Amniotic epithelial cell (primary cell): ENCODE measurements at regions not wholly inside any gene's neighbourhood (a gene's known extent, or its start where the extent isn't known, plus 50 kb on each side); places are given as distances from the start of the nearest gene placed in this dataset.
"Not testable (repeated sequence)": the region's sequence is repeated elsewhere in the genome, so short reads cannot be mapped to it uniquely, and the experiment has no call there.

Experiments used
- DNase-seq: peaks from one replicate; pipeline ENCODE4 v3.0.0-alpha.2; 2010; ENCODE audit warnings: low read depth

DNA sequence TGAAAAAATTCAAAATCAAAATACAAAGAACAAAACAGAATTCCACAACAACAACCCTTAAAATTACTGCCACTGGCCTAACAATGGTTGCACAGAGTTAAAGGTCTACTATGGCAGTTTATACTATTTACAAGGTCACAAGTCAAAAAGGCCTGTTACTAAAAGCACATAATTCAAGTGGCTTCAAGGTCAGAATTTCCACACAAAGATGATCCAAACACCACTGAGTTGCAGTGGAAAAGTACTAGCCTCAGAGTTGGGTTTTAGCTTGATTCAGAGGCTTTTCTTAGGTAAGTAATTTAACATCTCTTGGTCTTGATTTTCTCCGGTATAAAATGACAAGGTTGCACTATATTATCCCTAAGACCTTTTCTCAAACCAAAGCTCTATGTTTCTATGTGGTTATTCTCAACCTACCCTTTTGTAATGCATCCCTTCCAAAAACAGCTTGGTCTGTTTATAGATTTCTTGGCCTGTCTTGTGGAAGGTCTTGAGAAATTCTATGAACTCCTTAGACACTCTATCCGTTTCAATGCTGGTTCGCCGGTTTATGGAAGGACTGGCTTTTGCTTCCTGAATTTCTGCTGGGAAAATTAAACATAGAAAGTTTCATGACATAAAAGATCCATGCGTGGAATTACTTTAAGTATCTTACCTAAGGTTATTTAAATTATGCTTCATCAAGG is 69.5 kb downstream of the MDH2 start:
- peak; percentile 27 for DNase-seq

DNA sequence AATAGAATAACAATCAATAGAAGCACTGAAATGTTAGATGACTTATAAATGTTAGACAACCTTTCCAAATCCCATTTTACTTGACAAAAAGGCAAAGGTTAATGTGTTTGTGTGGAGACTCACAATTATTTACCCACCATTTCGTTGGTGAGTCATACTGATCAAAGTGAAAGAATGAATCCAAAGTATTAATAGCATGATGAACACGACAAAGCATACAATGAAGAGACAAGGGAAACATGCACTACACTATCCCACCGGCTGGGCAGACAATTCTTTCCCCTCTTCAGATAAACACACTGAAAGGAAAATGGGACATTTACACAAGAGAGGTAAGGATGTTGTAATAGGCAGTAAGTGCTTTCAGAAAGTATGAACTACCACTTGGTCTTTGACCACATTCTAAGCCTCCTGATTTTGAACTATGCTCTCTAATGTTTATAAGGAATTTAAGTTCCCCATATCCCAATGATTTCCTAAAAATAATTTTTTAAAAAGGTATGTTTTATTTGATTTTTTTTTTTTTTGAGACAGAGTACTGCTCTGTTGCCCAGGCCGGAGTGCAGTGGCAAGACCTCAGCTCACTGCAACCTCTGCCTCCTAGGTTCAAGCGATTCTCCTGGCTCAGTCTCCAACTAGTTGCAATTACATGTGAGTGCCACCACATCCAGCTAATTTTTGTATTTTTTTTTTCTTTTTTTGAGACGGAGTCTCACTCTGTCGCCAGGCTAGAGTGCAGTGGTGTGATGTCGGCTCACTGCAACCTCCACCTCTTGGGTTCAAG is 70.5 kb downstream of the MDH2 start:
- DNase-seq, result peak; percentile 62

DNA sequence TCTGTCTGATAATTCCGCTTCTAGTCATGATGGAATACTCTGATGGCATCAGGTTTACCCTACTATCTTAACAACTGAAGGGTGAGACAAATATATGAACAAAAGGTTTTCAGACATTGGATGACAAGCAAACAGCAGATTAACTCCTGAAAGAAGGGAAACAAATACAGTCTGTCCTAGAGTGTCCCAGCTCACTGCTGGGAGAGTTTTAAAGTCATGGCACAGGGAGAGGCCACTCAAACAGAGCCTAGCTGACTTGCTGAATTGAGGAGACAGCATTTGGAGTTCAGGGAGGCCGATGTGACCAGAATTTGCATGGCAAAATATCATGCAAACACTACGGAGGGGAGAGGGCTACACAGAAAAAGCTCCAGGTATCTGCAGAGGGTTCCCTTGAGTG is 73.1 kb downstream of the MDH2 start:
- DNase-seq, result no peak

DNA sequence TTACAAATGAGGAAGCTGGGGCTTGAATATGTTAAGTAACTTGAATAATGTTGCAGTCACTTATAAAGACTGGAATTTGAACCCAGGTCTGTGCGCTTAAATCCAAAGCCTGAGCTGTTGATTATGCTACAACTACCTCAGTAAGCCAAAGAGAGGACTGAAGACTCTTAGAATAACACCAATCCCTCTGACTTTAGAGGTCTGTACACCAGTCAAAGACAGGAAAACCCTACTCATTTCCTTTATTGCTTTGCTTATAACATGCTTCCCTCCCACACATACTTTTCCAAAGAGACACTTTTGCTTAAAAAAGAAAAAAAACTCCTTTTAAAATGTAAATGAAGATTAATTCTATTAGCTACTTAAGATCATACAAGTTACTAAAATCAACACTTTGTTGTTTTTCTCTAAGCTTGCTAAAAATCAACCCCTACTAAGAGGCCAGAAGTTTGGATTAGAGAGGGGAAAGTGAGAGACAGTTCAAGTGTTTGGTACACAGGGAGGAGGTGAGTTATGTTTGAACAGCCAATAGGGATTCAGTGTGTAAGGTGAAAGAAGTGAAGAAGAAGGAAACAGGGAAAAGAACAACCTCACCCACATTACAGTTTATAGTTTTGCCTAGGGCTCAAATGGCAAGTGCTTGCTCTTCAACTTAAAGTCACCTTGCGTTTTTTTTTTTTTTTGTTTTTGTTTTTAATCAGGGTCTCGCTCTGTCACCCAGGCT is 74.8 kb downstream of the MDH2 start:
- peak; percentile 48 for DNase-seq

DNA sequence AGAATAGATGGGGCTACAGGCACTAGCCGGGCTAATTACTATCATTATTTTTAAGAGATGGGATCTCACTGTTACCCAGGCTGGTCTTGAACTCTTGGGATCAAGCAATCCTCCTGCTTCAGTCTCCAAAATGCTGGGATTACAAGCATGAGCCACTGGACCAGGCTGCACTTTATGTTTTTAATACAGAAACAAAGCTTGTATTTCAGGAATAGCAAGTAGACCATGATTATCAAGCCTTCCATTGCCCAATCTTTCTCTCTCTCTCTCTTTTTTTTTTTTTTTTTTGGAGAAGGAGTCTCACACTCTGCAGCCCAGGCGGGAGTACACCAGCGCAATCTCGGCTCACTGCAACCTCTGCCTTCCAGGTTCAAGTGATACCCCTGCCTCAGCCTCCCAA is 75.4 kb downstream of the MDH2 start:
- peak; percentile 3 for DNase-seq

DNA sequence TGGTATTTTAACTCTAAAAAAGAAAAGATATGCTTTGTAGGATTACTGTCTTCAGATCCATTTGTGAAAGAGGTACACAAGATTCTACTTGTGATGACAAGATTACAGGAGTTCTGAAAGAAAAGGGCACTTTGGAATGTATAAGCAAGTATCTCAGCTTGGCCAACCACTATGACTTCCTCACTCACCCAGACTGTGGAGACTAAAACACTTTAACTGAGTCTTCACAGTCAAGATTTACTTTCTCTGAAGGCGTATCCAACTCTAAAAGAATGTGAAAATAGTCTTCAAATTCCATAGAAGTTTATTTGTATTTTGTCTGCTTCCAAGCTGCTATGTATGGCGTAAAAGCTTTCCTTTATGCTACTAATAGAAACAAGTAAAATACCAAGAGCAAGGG is 76.1 kb upstream of the SRRM3 start:
- no peak for DNase-seq

DNA sequence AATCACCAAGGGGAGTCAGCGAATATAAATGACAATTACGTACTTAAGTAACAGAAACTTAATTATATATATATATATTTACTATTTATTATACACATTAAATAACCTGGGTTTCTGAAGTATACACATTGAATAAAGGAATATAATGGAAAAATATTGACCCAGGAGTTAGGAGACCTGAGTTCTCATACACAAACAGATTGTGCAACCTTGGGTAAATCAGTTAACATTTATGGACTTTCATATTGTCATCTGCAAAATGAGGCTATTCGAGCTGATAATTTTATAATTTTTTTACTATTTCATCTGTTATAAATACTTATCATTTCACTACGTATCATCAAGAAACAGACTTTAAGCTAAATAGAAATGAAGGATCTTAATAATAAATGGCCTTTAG is 75.1 kb upstream of the SRRM3 start:
- DNase-seq, result no peak

DNA sequence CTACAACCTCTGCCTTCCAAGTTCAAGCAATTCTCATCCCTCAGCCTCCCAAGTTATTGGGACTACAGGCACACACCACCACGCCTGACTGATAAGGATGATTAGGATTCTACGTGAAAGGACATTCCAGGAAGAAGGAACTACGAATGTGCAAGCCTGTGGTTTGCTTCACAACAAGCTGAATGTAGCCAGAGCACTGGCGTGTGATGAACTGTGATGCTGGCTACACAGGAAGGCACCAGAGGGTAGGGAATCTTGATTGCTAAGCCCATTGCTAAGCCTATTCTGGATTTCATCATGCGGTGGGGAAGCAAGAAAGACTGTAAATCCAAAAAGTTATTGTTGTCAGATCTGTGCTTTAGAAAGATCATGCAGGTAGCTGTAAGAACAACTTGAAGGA is 72.3 kb upstream of the SRRM3 start:
- DNase-seq, result peak; percentile 93

DNA sequence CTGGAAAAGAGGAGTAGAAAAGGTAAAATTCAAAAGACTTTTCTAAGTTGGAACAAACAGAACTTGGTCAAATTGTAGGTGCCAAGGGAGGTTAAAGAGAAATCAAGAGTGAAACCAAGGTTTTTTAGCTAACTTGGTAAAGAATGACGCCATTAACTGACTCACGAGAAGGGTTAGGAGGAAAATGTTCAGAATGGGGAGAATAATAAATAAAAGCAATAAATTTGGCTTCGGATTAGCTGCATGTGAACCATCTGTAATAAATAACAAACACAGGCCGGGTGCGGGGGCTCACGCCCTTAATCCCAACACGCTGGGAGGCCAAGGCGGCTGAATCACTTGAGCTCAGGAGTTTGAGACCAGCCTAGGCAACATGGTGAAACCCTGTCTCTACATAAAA is 71.9 kb upstream of the SRRM3 start:
- DNase-seq, result peak; percentile 12

DNA sequence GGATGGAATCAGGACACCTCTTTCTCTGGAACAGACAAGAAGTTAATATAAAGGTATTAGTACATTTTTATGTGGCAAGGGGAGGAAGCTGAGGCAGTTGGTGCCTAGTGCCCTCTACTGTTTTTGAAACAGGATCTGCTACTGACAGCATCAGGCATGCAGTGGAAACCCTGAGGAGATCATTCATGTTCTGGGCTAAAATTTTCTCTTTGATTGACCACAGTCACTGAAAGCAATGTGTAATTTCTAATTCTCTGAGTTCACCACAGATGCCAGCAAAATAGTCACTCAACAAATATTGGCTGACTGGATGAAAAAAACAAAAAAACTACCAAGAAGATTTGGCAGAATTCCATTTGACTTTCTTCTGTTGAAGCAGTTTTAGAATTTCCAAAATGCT is 71.0 kb upstream of the SRRM3 start:
- DNase-seq, result peak; percentile 63

DNA sequence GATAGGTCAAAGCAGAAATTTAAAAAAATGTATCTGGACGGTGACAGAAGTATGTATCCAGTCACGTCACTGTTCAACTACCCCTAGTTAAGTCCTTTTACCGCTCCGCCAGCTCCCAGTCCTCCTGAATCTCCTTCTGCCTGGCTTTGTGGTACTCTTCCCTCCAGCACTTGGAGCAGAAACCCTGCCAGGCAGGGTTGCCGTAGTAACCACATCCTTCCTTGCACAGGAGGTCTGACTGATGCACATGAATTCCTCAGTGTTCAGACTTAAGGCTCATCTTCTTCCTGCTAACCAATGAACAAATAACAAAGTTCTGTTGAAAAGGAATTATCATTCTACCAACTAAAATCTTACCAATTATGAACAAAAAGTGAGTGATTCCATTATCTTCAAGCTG is 69.8 kb upstream of the SRRM3 start:
- DNase-seq, result not testable (repeated sequence)

DNA sequence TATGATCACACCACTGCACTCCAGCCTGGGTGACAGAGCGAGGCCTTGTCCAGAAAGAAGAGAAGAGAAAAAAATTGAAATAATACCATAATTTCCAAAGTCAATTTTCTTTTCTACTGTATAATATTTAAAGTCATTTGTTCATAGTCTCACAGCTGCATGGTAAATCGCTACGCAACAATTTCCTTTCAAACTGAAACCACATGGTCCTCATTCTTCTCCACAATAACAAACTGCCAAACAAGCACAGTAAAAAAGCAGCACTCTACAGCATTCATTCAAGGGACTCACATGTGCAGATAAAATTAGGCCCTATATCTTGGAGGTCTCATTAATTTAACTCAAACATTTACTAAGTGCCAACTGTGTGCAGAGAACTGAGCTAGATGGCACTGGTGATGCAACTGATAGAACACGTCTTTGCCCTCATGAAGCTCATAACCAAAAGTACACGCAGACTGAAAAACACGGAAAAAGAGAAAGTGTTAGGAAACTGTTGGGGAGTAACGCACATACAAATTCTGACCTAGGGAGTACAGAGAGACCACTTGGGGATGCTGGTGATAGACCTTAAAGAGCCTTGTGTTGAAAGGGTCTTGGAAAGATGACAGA is 68.4 kb upstream of the SRRM3 start:
- DNase-seq, result no peak

DNA sequence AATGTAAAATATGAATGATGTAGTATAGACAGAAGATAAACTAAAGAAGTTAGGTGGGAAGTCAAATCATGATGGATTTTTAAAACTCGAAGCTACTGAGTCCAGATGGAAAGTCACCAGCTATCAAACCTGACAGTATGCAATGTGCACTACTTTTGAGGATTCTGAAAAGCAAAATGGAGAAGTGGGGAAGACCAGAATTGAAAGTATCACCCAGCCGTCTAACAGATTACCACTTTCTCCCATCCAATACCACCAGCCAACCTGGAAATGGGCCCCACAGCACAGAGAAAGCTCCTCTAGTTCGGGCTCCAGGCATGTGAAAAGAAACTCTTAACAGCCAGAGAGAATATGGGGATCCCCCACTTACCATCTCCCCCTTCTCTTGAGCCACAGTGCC is 67.9 kb upstream of the SRRM3 start:
- no peak for DNase-seq

DNA sequence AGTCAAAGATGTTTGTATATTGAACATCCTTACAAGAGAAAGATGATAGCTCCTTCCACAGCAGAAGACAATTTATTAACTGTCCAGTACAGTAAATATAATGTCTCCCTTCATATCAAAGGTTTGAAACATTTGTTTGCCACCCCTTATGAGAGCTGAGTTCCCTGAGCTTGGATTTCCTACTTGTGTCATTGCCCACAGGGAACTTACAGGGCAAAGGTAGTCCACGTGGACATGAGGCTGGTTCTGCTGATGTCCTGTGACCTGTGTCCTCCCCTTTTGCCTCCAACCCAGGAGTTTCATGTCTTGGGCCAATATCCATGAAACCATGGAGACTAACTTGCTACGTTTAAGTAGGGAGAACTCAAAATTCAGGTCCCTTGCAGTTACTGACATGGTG is 66.4 kb upstream of the SRRM3 start:
- DNase-seq, result not testable (repeated sequence)

DNA sequence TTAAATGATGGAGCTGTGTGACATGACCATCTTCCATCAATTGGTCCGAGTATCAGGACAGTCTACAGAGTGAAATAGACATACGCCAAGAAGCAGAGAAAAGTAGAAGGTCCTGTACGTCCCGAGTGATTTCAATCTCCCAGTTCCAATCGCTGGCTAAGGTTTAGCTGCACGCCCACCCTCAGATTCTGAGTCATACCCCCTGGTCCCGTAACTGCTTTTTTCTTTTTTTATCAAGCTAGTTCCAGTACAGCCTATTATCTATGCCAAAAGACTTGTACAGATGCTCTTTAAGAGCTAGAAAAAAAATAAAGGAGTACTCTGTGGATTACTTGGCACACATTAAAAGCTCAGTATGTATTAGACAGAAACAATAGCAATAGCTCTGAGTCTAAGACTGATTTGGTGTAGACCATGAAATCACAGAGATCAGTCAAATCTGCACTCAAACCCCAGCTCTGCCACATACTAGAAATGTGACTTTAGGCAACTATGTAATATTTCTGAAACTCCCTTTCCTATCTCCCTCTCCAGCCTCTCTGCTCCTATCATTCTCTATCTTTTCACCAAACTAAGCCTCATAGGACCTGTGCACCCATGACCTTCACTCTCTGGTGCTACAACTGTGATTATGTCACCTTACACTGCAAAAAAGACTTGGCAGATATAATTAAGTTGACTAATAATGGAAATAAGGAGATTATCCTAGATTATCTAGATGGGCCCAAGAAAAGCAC is 63.0 kb upstream of the SRRM3 start:
- DNase-seq, result not testable (repeated sequence)

DNA sequence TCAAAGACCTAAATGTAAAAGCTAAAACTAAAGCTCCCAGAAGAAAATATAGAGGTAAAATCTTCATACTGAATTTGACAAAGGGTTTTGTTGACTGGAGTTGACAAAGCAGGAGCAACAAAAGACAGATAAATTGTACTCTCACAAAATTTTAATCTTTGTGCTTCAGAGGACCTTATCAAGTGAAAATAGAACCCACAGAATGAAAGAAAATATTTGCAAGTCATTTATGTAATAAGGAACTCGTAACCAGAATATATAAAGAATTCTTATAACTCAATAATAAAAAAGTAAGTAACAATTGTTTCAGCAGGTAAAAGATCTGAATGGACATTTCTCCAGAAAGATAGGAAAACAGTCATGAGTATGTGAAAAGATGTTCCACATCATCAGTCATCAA is 62.0 kb upstream of the SRRM3 start:
- DNase-seq, result no peak

DNA sequence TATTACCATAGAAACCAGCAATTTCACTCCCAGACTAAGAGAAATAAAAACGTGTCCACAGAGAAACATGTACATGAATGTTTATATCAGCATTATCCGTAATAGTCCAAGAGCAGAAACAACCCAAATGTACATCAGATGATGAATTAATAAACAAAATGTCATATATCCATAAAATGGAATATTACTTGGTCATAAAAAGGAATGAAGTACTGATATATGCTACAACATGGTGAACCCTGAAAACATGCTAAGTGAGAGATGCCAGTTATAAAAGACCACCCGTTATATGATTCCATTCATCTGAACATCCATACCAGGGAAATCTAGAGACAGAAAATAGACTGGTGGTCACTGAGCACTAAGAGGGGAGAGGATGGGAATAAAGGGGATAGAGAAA is 61.4 kb upstream of the SRRM3 start:
- DNase-seq, result not testable (repeated sequence)

DNA sequence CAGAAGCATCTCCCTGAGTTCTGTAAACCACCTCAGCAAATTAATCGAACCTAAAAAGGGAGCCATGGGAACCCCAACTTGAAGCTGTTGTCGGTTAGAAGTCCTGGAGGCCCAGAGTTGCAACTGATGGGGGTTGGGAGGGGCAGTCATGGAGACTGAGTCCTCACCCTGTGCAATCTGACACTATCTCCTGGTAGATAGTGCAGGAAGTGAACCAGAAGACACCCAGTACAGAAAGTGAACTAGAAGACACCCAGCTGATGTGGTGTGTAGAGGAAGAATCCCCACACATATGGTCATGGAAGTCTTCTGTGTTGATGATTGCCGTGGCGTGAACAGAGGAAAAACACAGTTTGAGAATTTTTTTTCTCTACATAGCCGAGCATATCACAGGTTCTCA is 58.8 kb upstream of the SRRM3 start:
- DNase-seq, result no peak

DNA sequence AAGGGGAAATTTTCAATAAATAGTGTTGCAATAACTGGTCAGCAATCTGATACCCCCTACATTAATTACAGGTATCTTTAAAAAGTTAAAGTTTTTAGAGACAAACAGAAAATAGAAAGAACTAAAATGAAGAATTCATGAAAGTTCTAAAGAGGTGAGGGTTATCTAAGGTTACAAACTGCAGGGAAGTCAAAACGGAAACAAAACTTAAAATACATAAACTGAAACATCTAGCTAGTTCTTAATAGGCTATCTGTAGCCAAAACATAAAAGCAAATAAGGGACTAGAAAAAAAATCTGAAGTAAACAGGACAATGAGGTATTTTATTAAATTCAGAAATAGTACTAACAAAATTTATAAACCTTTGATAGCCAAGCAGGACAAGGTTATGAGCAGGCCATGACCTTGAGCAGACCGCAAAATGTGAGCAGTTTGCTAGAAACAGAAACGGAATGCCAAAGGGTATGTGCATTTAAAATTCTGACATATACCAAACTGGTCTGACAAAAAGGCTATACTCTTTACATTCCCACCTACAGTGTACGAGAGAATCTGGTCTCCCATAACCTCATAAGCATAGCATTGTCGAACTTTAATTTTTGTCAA is 56.9 kb upstream of the SRRM3 start:
- DNase-seq, result not testable (repeated sequence)

DNA sequence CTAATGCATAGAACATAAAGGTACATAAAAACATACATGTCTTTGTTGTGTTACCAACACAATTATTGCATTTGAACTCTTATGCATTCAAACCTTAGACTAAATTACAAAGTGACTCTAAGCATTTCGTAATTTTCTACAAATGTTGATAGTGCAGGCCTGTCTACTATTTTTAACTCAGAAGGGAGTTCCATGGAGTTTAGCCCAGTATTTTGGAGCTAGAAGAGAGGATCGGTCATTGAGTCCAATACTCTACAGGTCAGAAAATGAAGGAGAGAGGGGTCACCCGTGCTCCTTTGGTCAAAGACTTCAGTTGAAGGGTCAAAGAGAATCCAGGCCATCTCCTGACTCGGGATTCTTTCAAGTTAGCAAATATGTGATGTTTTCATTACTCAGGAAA is 55.3 kb upstream of the SRRM3 start:
- DNase-seq, result no peak

DNA sequence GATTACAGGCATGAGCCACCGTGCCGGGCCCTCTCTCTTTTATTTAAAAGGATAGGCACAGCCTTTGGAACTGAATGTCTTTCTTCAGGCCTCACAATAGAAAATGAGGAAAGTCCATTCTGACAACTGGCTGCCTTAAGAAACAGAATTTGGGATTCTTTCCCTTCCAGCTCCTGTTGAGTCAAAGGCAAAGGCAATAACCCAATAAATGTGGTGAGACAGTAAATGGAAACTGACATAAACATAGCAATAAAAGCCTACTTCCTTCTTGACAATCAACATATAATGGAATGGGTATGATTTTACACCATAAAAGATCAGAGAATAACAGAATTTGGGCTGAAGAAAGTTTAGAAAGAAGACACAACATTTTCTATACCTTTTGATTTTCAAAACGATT is 52.7 kb upstream of the SRRM3 start:
- DNase-seq, result not testable (repeated sequence)
